ENCODE measurements at regions not wholly inside any gene's neighbourhood (a gene's known extent, or its start where the extent isn't known, plus 50 kb on each side); places are given as distances from the start of the nearest gene placed in this dataset.

DNA sequence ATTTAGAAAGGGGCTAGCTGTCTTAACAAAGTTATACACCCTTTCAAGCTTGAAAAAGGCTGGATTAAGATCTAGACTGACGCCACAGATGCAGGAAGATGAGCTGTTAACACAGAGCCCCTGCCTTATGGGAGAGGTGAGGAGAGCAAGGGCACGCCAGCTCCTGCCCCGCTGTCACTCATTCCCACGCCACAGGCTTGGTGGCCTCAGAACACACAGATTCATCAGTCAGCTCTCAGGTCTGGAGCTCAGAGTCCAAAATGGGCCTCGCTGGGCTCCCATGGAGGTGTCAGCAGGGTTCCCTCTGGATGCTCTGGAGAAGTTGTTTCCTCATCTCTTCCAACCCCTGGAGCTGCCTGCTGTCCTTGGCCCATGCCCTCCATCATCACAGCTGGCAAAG, 554.2 kb downstream of the TCERG1L start:
- no peak for ATAC-seq
- Mint-ChIP-seq H3K27me3 (no peaks in the 10 kb centered on the region), H3K27ac (no peak overlapping the region), H3K9me3 (peaks cover 19% of the 10 kb centered on the region), H3K36me3 (no peaks in the 10 kb centered on the region), H3K4me3 (no peak overlapping the region), H3K4me1 (no peaks in the 10 kb centered on the region)

DNA sequence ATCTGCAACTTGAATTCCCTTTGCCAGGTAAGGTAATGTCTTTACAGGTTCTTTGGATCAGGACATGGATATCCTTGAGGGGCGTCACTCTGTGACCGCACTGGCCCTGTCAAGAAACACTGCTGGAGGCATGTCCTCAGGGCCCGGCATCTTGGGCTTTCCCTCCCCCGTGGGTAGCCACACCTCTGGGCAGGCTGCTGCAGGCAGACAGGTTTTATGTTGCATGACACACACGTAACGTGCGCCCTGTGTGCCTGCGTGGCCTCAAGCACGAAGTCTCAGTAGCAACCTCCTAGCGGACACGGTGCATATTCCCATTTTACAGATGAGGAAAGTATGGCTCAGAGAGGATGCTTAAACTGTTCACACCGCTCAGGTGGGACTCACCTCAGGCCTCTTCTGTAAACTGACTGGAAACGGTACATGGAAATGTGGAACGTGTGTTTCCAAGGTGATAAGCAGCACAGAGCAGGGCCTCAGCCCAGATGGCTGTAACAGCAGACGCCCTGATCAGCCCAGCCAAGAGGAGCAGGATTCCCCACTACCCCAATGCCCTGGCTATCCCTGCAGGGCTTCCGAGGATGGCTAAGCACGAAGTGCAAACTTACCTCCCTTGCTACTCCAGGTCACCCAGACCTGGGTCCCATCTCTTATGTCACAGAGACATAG, 553.6 kb downstream of the TCERG1L start:
- Mint-ChIP-seq H3K27ac (no peak overlapping the region), H3K36me3 (no peaks in the 10 kb centered on the region), H3K4me1 (no peaks in the 10 kb centered on the region), H3K4me3 (no peak overlapping the region), H3K27me3 (no peaks in the 10 kb centered on the region), H3K9me3 (peaks cover 19% of the 10 kb centered on the region)
- ATAC-seq, result no peak

DNA sequence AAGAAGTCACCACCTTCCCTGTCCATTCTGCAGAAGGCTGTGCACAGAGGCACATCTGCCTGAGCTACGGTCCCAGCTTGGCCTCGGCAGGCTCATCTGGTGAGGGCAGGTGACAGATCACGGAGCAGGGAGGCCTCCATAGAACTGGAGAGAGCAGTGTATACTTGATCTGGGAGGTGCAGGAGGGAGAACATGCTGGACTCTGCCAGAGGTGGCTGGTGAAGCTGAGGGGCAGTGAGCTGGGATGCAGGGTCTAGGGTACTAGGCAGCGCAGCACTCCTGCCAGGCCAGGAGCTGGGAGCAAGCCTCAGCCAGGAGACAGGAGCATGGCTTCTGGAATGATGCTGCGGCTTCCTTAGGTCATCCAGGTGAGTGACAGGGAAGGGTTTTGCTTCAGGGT, 553.0 kb downstream of the TCERG1L start:
- Mint-ChIP-seq H3K4me1 (no peaks in the 10 kb centered on the region), H3K27ac (no peak overlapping the region), H3K27me3 (no peaks in the 10 kb centered on the region), H3K4me3 (no peak overlapping the region), H3K36me3 (no peaks in the 10 kb centered on the region), H3K9me3 (peaks cover 19% of the 10 kb centered on the region)
- no peak for ATAC-seq

DNA sequence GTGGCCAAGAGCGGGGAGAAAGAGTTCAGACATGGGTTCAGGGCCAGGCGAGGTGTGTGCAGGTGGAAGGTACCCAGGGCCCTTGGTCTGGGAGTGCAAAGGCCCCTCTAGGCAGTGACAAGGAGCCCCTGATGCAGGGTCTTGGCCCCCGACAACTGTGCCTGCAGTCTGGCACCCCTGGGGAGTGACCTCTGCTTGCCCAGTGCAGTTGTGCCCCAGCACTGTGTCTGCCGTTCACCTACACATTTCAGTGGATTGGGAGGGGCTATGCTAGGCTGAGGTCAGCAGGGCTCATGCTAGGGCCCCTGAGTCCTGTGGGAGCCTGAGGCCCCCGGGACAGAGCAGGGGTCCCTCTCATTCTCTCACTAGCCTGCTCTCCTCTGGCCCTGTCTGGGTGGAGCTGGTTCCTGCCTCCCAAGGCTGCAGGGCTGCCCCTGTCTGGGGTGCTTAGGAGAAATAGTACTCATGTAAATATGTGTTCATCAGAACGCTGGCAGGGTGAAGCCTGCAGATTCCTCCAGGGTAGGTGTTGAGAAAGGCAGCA, 550.4 kb downstream of the TCERG1L start:
- no peaks in the 10 kb centered on the region for H3K27me3 Mint-ChIP-seq
- H3K27ac Mint-ChIP-seq, result no peak overlapping the region
- H3K36me3 Mint-ChIP-seq, result no peaks in the 10 kb centered on the region
- no peak for ATAC-seq
- H3K4me1 Mint-ChIP-seq, result no peaks in the 10 kb centered on the region
- no peak overlapping the region for H3K4me3 Mint-ChIP-seq
- peaks cover 10% of the 10 kb centered on the region for H3K9me3 Mint-ChIP-seq

DNA sequence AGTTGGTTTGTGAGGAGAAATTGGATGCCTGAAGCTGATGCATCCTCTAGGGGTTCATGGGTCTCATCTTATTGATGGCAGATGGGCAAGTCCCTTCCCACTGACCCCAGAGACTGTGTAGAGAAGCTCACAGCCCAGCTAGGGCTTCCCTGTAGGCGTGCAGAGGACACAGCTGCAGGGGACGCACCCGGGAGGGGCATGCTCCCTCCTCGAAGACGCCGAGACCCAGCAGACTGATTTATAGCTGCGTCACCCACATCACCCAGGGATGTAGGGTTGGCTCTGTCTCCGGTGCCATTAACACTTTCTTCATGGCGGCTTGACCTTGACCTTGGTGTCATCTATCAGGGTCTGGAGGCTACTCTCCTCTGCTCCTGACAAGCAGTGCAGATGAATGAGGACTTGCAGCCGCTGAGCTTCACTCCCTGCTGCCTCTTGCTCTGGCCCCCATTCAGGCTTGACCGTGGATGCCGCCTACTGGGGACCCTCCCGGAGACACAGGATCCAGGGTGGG, 549.7 kb downstream of the TCERG1L start:
- ATAC-seq, result no peak
- Mint-ChIP-seq H3K9me3 (peaks cover 8% of the 10 kb centered on the region), H3K27me3 (no peaks in the 10 kb centered on the region), H3K27ac (no peak overlapping the region), H3K4me3 (no peak overlapping the region), H3K36me3 (no peaks in the 10 kb centered on the region), H3K4me1 (no peaks in the 10 kb centered on the region)

DNA sequence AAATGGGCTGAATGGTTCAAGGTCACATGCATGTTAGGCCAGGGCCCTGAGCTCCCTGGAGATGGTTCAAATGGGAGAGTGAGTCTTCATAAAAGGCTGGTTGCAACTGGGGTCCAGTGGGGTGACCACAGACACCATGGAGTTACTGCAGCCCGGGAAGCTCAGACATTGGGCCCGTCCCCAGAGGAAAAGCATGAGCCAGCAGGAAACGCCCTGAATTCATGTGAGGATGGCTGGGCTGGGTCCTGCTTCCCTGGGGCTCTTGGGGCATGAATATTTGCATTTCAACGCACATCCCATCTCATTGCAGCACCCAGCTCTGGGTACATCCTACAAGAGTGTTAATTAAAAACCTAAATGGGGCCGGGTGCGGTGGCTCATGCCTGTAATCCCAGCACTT, 549.0 kb downstream of the TCERG1L start:
- H3K27ac Mint-ChIP-seq, result no peak overlapping the region
- H3K4me3 Mint-ChIP-seq, result no peak overlapping the region
- no peaks in the 10 kb centered on the region for H3K27me3 Mint-ChIP-seq
- H3K36me3 Mint-ChIP-seq, result no peaks in the 10 kb centered on the region
- ATAC-seq, result no peak
- no peaks in the 10 kb centered on the region for H3K4me1 Mint-ChIP-seq
- peaks cover 7% of the 10 kb centered on the region for H3K9me3 Mint-ChIP-seq

DNA sequence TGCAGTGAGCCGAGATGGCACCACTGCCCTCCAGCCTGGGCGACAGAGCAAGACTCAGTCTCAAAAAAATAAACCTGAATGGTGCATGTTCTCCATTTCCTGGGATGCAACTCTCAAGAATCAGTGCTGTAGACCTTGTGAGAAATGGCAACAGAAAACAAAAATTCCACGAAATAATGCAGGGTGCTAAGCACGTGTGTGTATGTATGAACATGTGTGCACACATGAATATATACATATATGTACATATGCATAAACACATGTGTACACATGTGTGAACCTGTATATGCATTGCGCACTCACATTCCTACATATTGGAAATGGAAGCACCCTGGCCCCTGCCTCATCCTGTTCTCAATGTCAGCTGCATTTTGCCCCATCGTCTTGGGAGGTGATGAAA, 548.5 kb downstream of the TCERG1L start:
- no peak for ATAC-seq
- Mint-ChIP-seq H3K27ac (no peak overlapping the region), H3K4me1 (no peaks in the 10 kb centered on the region), H3K4me3 (no peak overlapping the region), H3K27me3 (no peaks in the 10 kb centered on the region), H3K9me3 (peaks cover 9% of the 10 kb centered on the region), H3K36me3 (no peaks in the 10 kb centered on the region)

DNA sequence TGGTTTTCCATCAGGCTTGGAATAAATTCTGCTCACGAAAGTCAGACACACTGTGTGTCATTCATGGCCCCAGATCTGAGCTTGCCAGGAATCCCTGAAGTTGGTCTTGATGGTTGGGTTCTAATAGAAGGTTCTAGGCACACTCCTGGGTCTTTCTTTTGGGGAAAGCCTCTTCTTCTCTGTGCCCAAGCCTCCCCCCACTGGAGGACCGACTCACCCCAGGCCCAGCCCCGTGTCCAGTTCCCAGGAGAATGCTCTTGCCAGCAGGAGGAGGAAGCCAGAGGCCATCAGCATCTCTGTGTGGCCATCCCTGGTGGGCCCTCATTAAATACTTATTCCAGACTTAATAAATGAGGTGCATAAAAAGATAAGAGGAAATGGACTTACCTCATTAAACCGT, 548.0 kb downstream of the TCERG1L start:
- Mint-ChIP-seq H3K9me3 (peaks cover 13% of the 10 kb centered on the region), H3K4me3 (no peak overlapping the region), H3K36me3 (no peaks in the 10 kb centered on the region), H3K27me3 (no peaks in the 10 kb centered on the region), H3K4me1 (no peaks in the 10 kb centered on the region), H3K27ac (no peak overlapping the region)
- no peak for ATAC-seq

DNA sequence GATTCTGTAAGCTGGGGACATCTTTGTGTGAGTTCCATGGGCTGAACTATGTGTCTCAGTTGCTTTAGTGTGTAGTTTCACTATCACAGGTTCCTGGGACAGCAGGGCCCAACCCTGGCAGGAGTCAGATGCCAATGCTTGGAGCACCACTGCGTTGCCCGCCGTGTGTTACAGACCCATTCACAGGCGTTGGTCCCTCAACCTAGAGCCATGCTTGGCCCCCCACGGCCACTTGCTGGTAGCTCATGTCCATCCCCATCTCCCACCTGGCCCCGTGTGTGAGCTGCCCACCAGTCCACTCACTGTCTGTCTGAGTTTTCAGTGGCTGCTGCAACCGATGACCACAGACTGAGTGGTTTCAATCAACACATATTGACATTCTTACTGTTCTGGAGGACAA, 546.9 kb downstream of the TCERG1L start:
- no peak for ATAC-seq
- Mint-ChIP-seq H3K36me3 (no peaks in the 10 kb centered on the region), H3K27ac (no peak overlapping the region), H3K4me1 (no peaks in the 10 kb centered on the region), H3K9me3 (peaks cover 14% of the 10 kb centered on the region), H3K4me3 (no peak overlapping the region), H3K27me3 (no peaks in the 10 kb centered on the region)

DNA sequence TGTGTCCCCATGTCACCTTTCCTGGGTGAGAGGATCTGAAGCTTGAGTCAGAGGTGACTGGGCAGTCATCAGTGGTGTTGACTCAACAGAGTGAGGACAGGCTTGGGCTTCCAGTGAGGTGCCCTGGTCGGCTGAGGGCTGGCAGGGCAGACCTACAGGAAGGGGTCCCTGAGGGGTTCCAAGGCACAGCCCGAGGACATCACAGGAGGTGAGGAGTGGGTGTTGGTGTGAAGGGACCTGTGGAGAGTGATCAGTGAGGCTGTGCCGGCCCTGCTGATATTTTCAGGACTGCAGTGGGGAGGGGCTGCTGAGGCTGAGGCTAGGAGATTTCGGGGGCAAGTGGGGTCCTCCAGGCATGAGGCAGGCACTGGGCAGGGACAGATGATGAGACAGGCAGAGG, 545.5 kb downstream of the TCERG1L start:
- Mint-ChIP-seq H3K27me3 (no peaks in the 10 kb centered on the region), H3K4me1 (no peaks in the 10 kb centered on the region), H3K4me3 (no peak overlapping the region), H3K9me3 (peaks cover 14% of the 10 kb centered on the region), H3K36me3 (no peaks in the 10 kb centered on the region), H3K27ac (no peak overlapping the region)
- no peak for ATAC-seq

DNA sequence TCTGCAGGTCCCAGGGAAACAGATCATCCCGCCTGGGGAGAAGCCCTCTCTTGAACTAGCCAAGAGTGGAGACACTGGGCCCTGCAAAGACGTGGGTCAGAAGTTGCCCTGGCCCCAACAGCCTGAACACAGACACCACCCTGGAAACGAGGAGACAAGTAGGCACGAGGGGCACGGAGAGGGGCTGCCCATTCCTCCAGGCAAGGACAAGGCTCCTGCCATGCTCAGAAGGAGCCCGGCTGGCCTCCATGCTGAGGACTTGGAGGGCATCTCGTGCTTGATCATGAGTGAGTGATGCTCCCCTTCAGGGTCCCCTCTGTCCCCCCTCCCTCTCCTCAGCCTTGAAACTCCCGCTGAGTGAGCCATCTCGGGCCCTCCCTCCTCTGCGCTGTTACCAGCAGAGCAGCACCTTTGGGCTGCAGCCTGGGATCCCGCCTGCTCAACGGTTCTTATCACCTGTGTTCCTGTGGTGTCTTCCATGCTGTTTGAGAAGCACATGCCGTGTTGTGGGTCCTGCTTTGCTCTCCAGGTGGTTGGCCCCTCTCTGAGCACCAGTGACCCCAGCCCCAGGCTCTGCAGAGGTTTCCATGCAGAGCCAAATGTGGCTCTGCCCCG, 544.3 kb downstream of the TCERG1L start:
- ATAC-seq, result no peak
- Mint-ChIP-seq H3K9me3 (peaks cover 14% of the 10 kb centered on the region), H3K27ac (no peak overlapping the region), H3K36me3 (no peaks in the 10 kb centered on the region), H3K4me3 (no peak overlapping the region), H3K27me3 (peaks cover 5% of the 10 kb centered on the region), H3K4me1 (no peaks in the 10 kb centered on the region)

DNA sequence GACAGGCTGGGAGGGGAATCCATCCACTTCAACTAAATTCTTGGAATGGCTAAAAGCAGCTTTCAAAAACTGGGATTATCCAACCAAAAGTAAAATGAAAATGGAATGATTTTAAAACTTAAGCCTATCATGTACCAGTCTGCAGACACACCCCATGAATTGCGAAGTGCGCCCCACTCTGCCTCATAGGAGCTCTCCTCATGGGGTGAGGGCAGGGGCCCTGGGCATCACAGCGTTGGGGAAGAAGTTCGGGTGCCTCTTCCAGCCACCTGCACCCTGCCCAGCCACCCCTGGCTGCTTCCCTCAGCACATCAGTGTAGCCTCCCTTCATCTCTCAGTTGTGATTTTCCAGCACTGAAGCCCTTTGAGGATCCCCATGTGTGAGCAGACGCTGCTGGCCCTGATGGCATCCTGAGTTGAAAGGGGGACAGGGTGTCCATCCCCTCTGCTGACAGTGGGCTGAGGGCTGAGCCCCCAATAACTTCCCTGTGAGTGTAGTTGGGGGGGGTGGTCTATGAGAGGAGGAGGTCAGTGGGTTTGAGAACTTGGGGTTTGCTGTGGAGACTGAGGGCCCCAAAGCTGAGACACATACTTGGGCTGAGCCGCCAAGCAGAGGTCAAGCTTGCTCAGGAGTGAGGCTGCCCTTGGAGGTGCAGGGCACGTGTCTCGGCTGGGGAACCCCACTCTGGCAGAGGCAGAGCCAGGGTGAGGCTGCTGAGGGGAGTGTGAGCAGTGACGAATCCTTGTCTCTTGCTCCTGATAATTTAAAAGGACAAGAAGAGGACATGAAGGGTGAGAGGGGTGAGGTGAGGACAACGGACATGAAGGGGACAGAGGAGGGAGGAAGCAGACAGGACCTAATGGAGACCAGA, 542.1 kb downstream of the TCERG1L start:
- Mint-ChIP-seq H3K4me1 (no peaks in the 10 kb centered on the region), H3K9me3 (peaks cover 14% of the 10 kb centered on the region), H3K4me3 (no peak overlapping the region), H3K27me3 (peaks cover 10% of the 10 kb centered on the region), H3K27ac (no peak overlapping the region), H3K36me3 (no peaks in the 10 kb centered on the region)
- no peak for ATAC-seq

DNA sequence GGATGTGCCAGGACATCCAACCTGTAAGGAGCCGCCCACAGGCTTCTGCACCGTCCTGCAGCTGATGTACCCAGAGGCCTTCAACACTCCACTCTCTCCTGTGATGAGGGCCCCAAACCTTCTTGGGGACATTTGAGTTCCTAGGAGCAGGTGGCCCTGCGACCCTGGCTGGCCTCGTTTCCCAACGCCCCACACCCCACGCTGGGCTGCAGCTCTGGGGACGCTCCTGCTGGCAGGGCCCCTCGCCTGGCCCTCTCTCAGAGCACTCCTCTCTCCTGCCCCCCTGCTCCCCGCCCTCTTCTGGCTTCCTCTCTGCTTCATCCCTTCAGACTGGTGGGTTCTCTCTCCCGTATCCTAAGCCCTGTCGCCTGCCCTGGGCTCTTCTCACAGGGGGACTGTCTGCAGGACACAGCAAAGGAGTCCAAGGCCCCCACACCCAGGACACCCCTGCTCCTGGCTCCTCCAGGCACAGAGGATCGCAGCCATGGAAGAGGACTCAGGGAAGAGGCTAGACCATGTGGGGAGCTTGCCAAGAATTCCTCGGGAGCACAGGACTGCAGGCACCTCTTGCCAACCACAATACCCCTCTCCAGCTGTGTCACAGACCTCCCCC, 541.4 kb downstream of the TCERG1L start:
- Mint-ChIP-seq H3K9me3 (peaks cover 14% of the 10 kb centered on the region), H3K4me1 (no peaks in the 10 kb centered on the region), H3K27ac (no peak overlapping the region), H3K4me3 (no peak overlapping the region), H3K27me3 (peaks cover 10% of the 10 kb centered on the region), H3K36me3 (no peaks in the 10 kb centered on the region)
- ATAC-seq, result peak; percentile 37

DNA sequence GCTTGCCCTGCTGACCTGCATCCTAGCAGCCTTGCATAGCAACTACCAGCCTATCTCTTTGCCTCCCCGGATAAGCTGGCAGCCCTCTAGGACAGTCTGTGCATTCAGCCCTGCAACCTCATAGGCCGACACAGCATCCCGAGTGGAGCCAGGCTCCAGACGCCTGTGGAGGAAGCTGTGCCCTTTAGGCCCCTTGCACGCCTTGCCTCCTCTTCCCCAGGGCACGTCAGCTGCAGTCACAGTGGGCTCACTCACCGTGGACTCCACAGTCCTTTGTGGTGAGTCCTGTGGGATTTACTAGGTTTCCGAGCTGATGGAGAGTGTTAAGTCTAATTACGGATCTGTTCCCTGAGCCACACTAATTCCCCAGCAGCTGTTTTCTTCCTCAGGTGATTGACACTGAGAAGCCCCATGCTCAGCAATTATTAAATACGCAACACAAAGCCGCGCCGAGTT, 540.0 kb downstream of the TCERG1L start:
- peaks cover 14% of the 10 kb centered on the region for H3K9me3 Mint-ChIP-seq
- H3K27me3 Mint-ChIP-seq, result peaks cover 10% of the 10 kb centered on the region
- no peak for ATAC-seq
- no peaks in the 10 kb centered on the region for H3K4me1 Mint-ChIP-seq
- H3K4me3 Mint-ChIP-seq, result no peak overlapping the region
- no peaks in the 10 kb centered on the region for H3K36me3 Mint-ChIP-seq
- H3K27ac Mint-ChIP-seq, result no peak overlapping the region

DNA sequence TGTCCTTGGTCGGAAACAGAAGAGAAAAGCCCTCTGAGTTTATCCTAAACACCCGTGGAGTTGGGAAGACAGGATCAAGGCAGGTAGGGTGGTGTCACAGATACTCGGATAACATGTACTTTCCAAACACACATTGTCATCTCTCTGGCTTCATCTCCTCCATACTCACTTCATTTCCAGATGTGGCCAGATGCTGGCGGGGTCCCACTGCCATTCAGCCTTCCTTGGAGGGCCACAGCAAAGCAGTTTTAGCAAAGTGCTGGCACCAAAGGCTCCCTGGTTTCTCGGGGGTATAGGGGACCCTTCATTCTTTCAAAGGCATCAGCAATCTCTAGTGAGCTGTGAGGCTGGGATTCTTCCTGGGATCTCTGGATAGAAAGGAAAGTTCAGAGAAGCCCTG, 539.5 kb downstream of the TCERG1L start:
- no peak overlapping the region for H3K4me3 Mint-ChIP-seq
- H3K27ac Mint-ChIP-seq, result no peak overlapping the region
- no peak for ATAC-seq
- no peaks in the 10 kb centered on the region for H3K36me3 Mint-ChIP-seq
- H3K27me3 Mint-ChIP-seq, result peaks cover 10% of the 10 kb centered on the region
- peaks cover 14% of the 10 kb centered on the region for H3K9me3 Mint-ChIP-seq
- no peaks in the 10 kb centered on the region for H3K4me1 Mint-ChIP-seq
